MM.1S (cell line): ENCODE measurements at regions not wholly inside any gene's neighbourhood (a gene's known extent, or its start where the extent isn't known, plus 50 kb on each side); places are given as distances from the start of the nearest gene placed in this dataset.
"Not testable (repeated sequence)": the region's sequence is repeated elsewhere in the genome, so short reads cannot be mapped to it uniquely, and the experiment has no call there.

Source experiments
- DNase-seq: peaks from one replicate; pipeline ENCODE4 v3.0.0-alpha.2; 2015
- H2AFZ ChIP-seq: fragments of 300-600 bp; sonication (generic); 2 replicates; pipeline ENCODE4 v1.6.0; 2016; ENCODE audit warnings: antibody characterized with exemption, low read length
- H3F3A ChIP-seq: fragments of 300-600 bp; sonication (generic); 2 replicates; pipeline ENCODE4 v1.6.1; 2016; ENCODE audit warnings: mild to moderate bottlenecking, antibody characterized with exemption, low read length, moderate library complexity, mixed read lengths; ENCODE audit not compliant: insufficient read depth
- H3K27ac ChIP-seq: fragments of 300-600 bp; sonication (generic); 2 replicates; pipeline ENCODE4 v1.5.1; 2016; ENCODE audit warnings: mild to moderate bottlenecking, low read length
- H3K27me3 ChIP-seq: fragments of 300-600 bp; sonication (generic); replicated peaks from 2 replicates; pipeline ENCODE4 v1.6.0; 2016; ENCODE audit warnings: low read length; ENCODE audit not compliant: insufficient read depth
- H3K36me3 ChIP-seq: fragments of 300-600 bp; sonication (generic); replicated peaks from 2 replicates; pipeline ENCODE4 v1.6.1; 2016; ENCODE audit warnings: mild to moderate bottlenecking, low read length, mixed read lengths; ENCODE audit not compliant: insufficient read depth
- H3K4me1 ChIP-seq: fragments of 300-600 bp; sonication (generic); 2 replicates; pipeline ENCODE4 v1.6.1; 2016; ENCODE audit warnings: low read length, mixed read lengths
- H3K4me2 ChIP-seq: fragments of 300-600 bp; sonication (generic); 2 replicates; pipeline ENCODE4 v1.6.0; 2016; ENCODE audit warnings: low read depth, low read length
- H3K4me3 ChIP-seq: fragments of 300-600 bp; sonication (generic); 2 replicates; pipeline ENCODE4 v1.5.1; 2016; ENCODE audit warnings: low read length, mixed read lengths
- H3K79me2 ChIP-seq: fragments of 300-600 bp; sonication (generic); 2 replicates; pipeline ENCODE4 v1.6.1; 2016; ENCODE audit warnings: mixed run types, low read length, mixed read lengths
- H3K9ac ChIP-seq: fragments of 300-600 bp; sonication (generic); 2 replicates; pipeline ENCODE4 v1.6.1; 2016; ENCODE audit warnings: low read length, mixed read lengths
- H3K9me2 ChIP-seq: fragments of 300-600 bp; sonication (generic); replicated peaks from 2 replicates; pipeline ENCODE4 v1.6.1; 2016; ENCODE audit warnings: mild to moderate bottlenecking, low read length, mixed read lengths; ENCODE audit not compliant: insufficient read depth
- H3K9me3 ChIP-seq: fragments of 300-600 bp; sonication (generic); replicated peaks from 2 replicates; pipeline ENCODE4 v1.6.1; 2016; ENCODE audit warnings: mild to moderate bottlenecking, low read length, mixed read lengths; ENCODE audit not compliant: insufficient read depth
- H4K20me1 ChIP-seq: fragments of 300-600 bp; sonication (generic); 2 replicates; pipeline ENCODE4 v1.6.1; 2016; ENCODE audit warnings: mild to moderate bottlenecking, low read length, moderate library complexity, mixed read lengths; ENCODE audit not compliant: insufficient read depth
- CTCF ChIP-seq: fragments of 300-600 bp; sonication (generic); IDR thresholded peaks from 2 replicates; pipeline ENCODE4 v1.5.1; 2016; ENCODE audit warnings: antibody characterized with exemption, low read length, mixed read lengths
- EZH2 ChIP-seq: fragments of 300-600 bp; sonication (generic); optimal IDR thresholded peaks from 2 replicates; pipeline ENCODE3; 2017; ENCODE audit warnings: low read depth, mild to moderate bottlenecking, antibody characterized with exemption, low read length, mixed read lengths
- EZH2phosphoT487 ChIP-seq: fragments of 300-600 bp; sonication (generic); IDR thresholded peaks from 2 replicates; pipeline ENCODE4 v1.6.1; 2018; ENCODE audit warnings: antibody characterized with exemption, low read length

- Histone ChIP-seq H3K9me3 (no peaks in the 10 kb centered on the region), H3K27ac (no peak overlapping the region), H2AFZ (no peak overlapping the region), H3K4me2 (no peak overlapping the region), H3K36me3 (no peaks in the 10 kb centered on the region), H3K4me1 (no peaks in the 10 kb centered on the region), H3K9me2 (no peaks in the 10 kb centered on the region), H3K27me3 (no peaks in the 10 kb centered on the region), H3K9ac (no peak overlapping the region), H3F3A (no peaks in the 10 kb centered on the region), H3K4me3 (no peak overlapping the region), H3K79me2 (no peaks in the 10 kb centered on the region), H4K20me1 (no peaks in the 10 kb centered on the region)
- TF ChIP-seq EZH2phosphoT487: no peak
- TF ChIP-seq CTCF: no peak
- TF ChIP-seq EZH2: no peak
- DNase-seq: no peak
Measured at GRCh38 chr4:71217688-71218087, 121.1 kb upstream of the SLC4A4 start.

GRCh38 chr4:71220848-71221247, 118.0 kb upstream of the SLC4A4 start:
- not testable (repeated sequence) for H2AFZ ChIP-seq, H3K79me2 ChIP-seq, H3K27ac ChIP-seq, H3K27me3 ChIP-seq, H3K4me3 ChIP-seq, H3K36me3 ChIP-seq, H4K20me1 ChIP-seq, H3F3A ChIP-seq, DNase-seq, H3K9ac ChIP-seq, H3K9me3 ChIP-seq, H3K9me2 ChIP-seq, H3K4me1 ChIP-seq, H3K4me2 ChIP-seq

- no peak for TF ChIP-seq EZH2
- TF ChIP-seq CTCF: no peak
- TF ChIP-seq EZH2phosphoT487: no peak
- no peaks in the 10 kb centered on the region for H3K4me1 ChIP-seq
- H3K27ac ChIP-seq: no peak overlapping the region
- no peaks in the 10 kb centered on the region for H3K79me2 ChIP-seq
- no peaks in the 10 kb centered on the region for H3K27me3 ChIP-seq
- no peak overlapping the region for H2AFZ ChIP-seq
- H3K36me3 ChIP-seq: no peaks in the 10 kb centered on the region
- no peaks in the 10 kb centered on the region for H3F3A ChIP-seq
- no peaks in the 10 kb centered on the region for H4K20me1 ChIP-seq
- no peaks in the 10 kb centered on the region for H3K9me2 ChIP-seq
- no peak overlapping the region for H3K9ac ChIP-seq
- H3K4me3 ChIP-seq: no peak overlapping the region
- H3K4me2 ChIP-seq: no peak overlapping the region
- no peaks in the 10 kb centered on the region for H3K9me3 ChIP-seq
- no peak for DNase-seq
Measured at GRCh38 chr4:71221510-71222466, 117.0 kb upstream of the SLC4A4 start.

- H3F3A ChIP-seq: no peaks in the 10 kb centered on the region
- no peaks in the 10 kb centered on the region for H3K9me3 ChIP-seq
- no peaks in the 10 kb centered on the region for H3K4me1 ChIP-seq
- no peaks in the 10 kb centered on the region for H4K20me1 ChIP-seq
- no peak overlapping the region for H3K4me2 ChIP-seq
- no peak overlapping the region for H3K27ac ChIP-seq
- no peak overlapping the region for H3K9ac ChIP-seq
- no peaks in the 10 kb centered on the region for H3K27me3 ChIP-seq
- no peaks in the 10 kb centered on the region for H3K79me2 ChIP-seq
- H3K36me3 ChIP-seq: no peaks in the 10 kb centered on the region
- H3K4me3 ChIP-seq: no peak overlapping the region
- no peaks in the 10 kb centered on the region for H3K9me2 ChIP-seq
- TF ChIP-seq CTCF (no peak), EZH2phosphoT487 (no peak), EZH2 (no peak)
- H2AFZ ChIP-seq: no peak overlapping the region
- no peak for DNase-seq
Measured at GRCh38 chr4:71222661-71223060, 116.2 kb upstream of the SLC4A4 start.
